HepG2 (cell line): ENCODE measurements at regions not wholly inside any gene's neighbourhood (a gene's known extent, or its start where the extent isn't known, plus 50 kb on each side); places are given as distances from the start of the nearest gene placed in this dataset.

Experiments
- ATAC-seq: fragments of 200-7000 bp; cut with Tn5 transposase; 3 replicates; pipeline ENCODE4 v1.9.1; 2020; ENCODE audit warnings: mild to moderate bottlenecking, moderate library complexity
- BruUV-seq: library from RNA; stranded (reverse); fragments of 400-500 nt; replicated peaks from 2 replicates; lab custom pipeline; 2021; lab: Mats Ljungman, UMichigan
- CTCF ChIA-PET: fragments of 300-600 bp; formaldehyde crosslinking; extraction: SDS; loops from one replicate; lab custom pipeline; 2021; ENCODE audit warnings: low total read pairs, inconsistent platforms, low intra/inter-chr PET ratio; lab: Yijun Ruan, JAX
- POLR2A ChIA-PET: fragments of 350-600 bp; sonication (Branson Sonifier 250); formaldehyde crosslinking; loops from one replicate; lab custom pipeline; 2020; ENCODE audit warnings: antibody characterized with exemption, inconsistent platforms; lab: Yijun Ruan, JAX
- DNase-seq: peaks from one replicate; pipeline ENCODE4 v3.0.0-alpha.2; 2015; ENCODE audit warnings: low spot score
- FAIRE-seq: peaks from 3 replicates; lab custom pipeline; 2011; peaks lifted over from hg19 to GRCh38; lab: Jason Lieb, UNC
- H2AFZ ChIP-seq: one replicate; pipeline ENCODE4 v1.6.1; 2011; ENCODE audit warnings: low read length, inconsistent platforms
- H3K27ac ChIP-seq: fragments of 300-600 bp; 3 replicates; pipeline ENCODE4 v1.8.0; 2011; ENCODE audit warnings: mixed run types, mild to moderate bottlenecking, mixed read lengths, low read length, inconsistent platforms; ENCODE audit not compliant: insufficient read depth; ENCODE audit errors: extremely low read length
- H3K27me3 ChIP-seq, 2 experiments: fragments of 200-600 bp in 1 of 2; 2 replicates in 1 of 2; 3 replicates in 1 of 2; pipeline versions ENCODE4 v1.6.0 to v1.8.0; 2011; ENCODE audit warnings: low read length in 2 of 2, mild to moderate bottlenecking in 2 of 2, moderate library complexity in 2 of 2, inconsistent platforms in 1 of 2; ENCODE audit not compliant: insufficient read depth in 2 of 2, control insufficient read depth in 1 of 2
- H3K36me3 ChIP-seq, 2 experiments: fragments of 200-600 bp in 1 of 2; replicated peaks in 1 of 2; 2 replicates in 1 of 2; 3 replicates in 1 of 2; pipeline versions ENCODE4 v1.5.1 to v1.8.0; 2011; ENCODE audit warnings: low read length in 2 of 2, inconsistent platforms in 1 of 2; ENCODE audit not compliant: insufficient read depth in 2 of 2, control insufficient read depth in 1 of 2
- H3K4me1 ChIP-seq: 2 replicates; pipeline ENCODE4 v1.5.1; 2012; ENCODE audit warnings: low read length, inconsistent platforms; ENCODE audit not compliant: insufficient read depth
- H3K4me2 ChIP-seq: 2 replicates; pipeline ENCODE4 v1.6.0; 2011; ENCODE audit warnings: low read depth, low read length, inconsistent platforms
- H3K4me3 ChIP-seq, 3 experiments: fragments of 200-600 bp in 1 of 3; sonication (generic), shearing (Covaris generic) in 1 of 3; replicated peaks in 1 of 3; 2 replicates each; pipeline ENCODE4 v1.5.1; 2011 to 2016; ENCODE audit warnings: low read length in 3 of 3, inconsistent platforms in 2 of 3, low read depth in 2 of 3, mild to moderate bottlenecking in 2 of 3, control low read depth in 1 of 3, mixed read lengths in 1 of 3; ENCODE audit not compliant: insufficient read depth in 1 of 3
- H3K79me2 ChIP-seq: one replicate; pipeline ENCODE4 v1.6.1; 2011; ENCODE audit warnings: low read length, inconsistent platforms; ENCODE audit not compliant: insufficient read depth
- H3K9ac ChIP-seq: 2 replicates; pipeline ENCODE4 v1.6.0; 2011; ENCODE audit warnings: mild to moderate bottlenecking, low read depth, low read length, inconsistent platforms; ENCODE audit not compliant: insufficient read depth
- H3K9me3 ChIP-seq: 2 replicates; pipeline ENCODE4 v1.5.1; 2012; ENCODE audit warnings: mild to moderate bottlenecking, low read length
- H4K20me1 ChIP-seq: 2 replicates; pipeline ENCODE4 v1.6.0; 2011; ENCODE audit warnings: inconsistent platforms, mild to moderate bottlenecking, low read length, moderate library complexity; ENCODE audit not compliant: insufficient read depth
- GABPA ChIP-seq, 2 experiments: IDR thresholded peaks; 2 replicates each; pipeline ENCODE4 v1.6.1; 2011 to 2016; ENCODE audit warnings: low read depth in 2 of 2, low read length in 1 of 2, missing biosample characterization in 1 of 2, missing genetic modification characterization in 1 of 2
- NCOR1 ChIP-seq: fragments of 200-600 bp; sonication (generic); IDR thresholded peaks from 2 replicates; pipeline ENCODE4 v1.7.0; 2017; ENCODE audit warnings: antibody characterized with exemption, low read length, borderline replicate concordance
- ZNF350 ChIP-seq: sonication (generic); formaldehyde crosslinking; IDR thresholded peaks from 2 replicates; pipeline ENCODE4 v1.4.0; 2020; ENCODE audit warnings: mild to moderate bottlenecking, low read depth, missing genetic modification reagents, borderline replicate concordance
- ZNF574 ChIP-seq: sonication (generic); formaldehyde crosslinking; IDR thresholded peaks from 2 replicates; pipeline ENCODE4 v1.4.0; 2020; ENCODE audit warnings: missing genetic modification reagents
- WGBS: methylation state at CpG from one replicate; pipeline ENCODE4 v1.1.6; 2017; ENCODE audit warnings: low lambda C conversion rate; 5-methylcytosine and 5-hydroxymethylcytosine counted together
- in situ Hi-C: cut with HindIII; loops from 2 replicates; pipeline ENCODE4 v1.10.0; 2017; ENCODE audit warnings: low pct_unique_long_range_greater_than_20kb; ENCODE audit not compliant: extremely low pct_ligation_motif_present
- intact Hi-C: fragments of 100-400 bp; cut with micrococcal nuclease; formaldehyde crosslinking; loops from one replicate; pipeline ENCODE4 v1.10.0; 2022; ENCODE audit not compliant: unreplicated experiment
- TF ChIP-seq, protein P1 (sequence below): sonication (generic); formaldehyde crosslinking; IDR thresholded peaks from 2 replicates; pipeline ENCODE4 v1.4.0; 2020; ENCODE audit warnings: missing genetic modification reagents

- POLR2A ChIA-PET = no interaction called here
- intact Hi-C loops = no loop called here
- 0% methylated on average over 1 of the region's 1 CpG for WGBS
- TF ChIP-seq NCOR1 (no peak), ZNF574 (no peak), ZNF350 (CRISPR knock-in tag) (no peak), GABPA (IDR thresholded peaks at IDR 0.05; ENCODE audit: low read depth, low read length) (no peak), GABPA (CRISPR knock-in tag; IDR thresholded peaks at IDR 0.05; ENCODE audit: low read depth) (no peak)
- TF ChIP-seq, protein P1, sequence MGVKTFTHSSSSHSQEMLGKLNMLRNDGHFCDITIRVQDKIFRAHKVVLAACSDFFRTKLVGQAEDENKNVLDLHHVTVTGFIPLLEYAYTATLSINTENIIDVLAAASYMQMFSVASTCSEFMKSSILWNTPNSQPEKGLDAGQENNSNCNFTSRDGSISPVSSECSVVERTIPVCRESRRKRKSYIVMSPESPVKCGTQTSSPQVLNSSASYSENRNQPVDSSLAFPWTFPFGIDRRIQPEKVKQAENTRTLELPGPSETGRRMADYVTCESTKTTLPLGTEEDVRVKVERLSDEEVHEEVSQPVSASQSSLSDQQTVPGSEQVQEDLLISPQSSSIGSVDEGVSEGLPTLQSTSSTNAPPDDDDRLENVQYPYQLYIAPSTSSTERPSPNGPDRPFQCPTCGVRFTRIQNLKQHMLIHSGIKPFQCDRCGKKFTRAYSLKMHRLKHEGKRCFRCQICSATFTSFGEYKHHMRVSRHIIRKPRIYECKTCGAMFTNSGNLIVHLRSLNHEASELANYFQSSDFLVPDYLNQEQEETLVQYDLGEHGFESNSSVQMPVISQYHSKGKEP (CRISPR knock-in tag) = no peak
- no peak for DNase-seq
- ATAC-seq = no peak
- Histone ChIP-seq H3K4me2 (no peak overlapping the region), H3K36me3 (no peaks in the 10 kb centered on the region), H3K9me3 (peaks cover 16% of the 10 kb centered on the region; the same call in 1 of the 2 replicates), H3K9ac (no peak overlapping the region), H3K4me1 (no peaks in the 10 kb centered on the region), H3K4me3 (no peak overlapping the region), H3K27ac (no peak overlapping the region), H2AFZ (no peak overlapping the region), H3K79me2 (no peaks in the 10 kb centered on the region), H3K27me3 (no peaks in the 10 kb centered on the region), H4K20me1 (no peaks in the 10 kb centered on the region)
- CTCF ChIA-PET = no interaction called here
- no TSS peak for BruUV-seq
- FAIRE-seq = no peak
- in situ Hi-C loops = no loop called here
These were observed 66.8 kb downstream of the FBXO5 start for GRCh38 chr6:152916035-152916434.
